ENCODE measurements at regions not wholly inside any gene's neighbourhood (a gene's known extent, or its start where the extent isn't known, plus 50 kb on each side); places are given as distances from the start of the nearest gene placed in this dataset.

GRCh38 chr5:39505791-39506190 is 81.0 kb upstream of the DAB2 start:
- no peak for DNase-seq (ENCODE audit: low read depth)

GRCh38 chr5:39505363-39505762 is 80.6 kb upstream of the DAB2 start:
- DNase-seq (ENCODE audit: low read depth), result no peak

GRCh38 chr5:39503155-39503554 is 78.4 kb upstream of the DAB2 start:
- DNase-seq (ENCODE audit: low read depth), result no peak

GRCh38 chr5:39502704-39503103 is 77.9 kb upstream of the DAB2 start:
- no peak for DNase-seq (ENCODE audit: low read depth)

GRCh38 chr5:39501397-39501796 is 76.6 kb upstream of the DAB2 start:
- no peak for DNase-seq (ENCODE audit: low read depth)

- DNase-seq (ENCODE audit: low read depth), result no peak
Measured at GRCh38 chr5:39500551-39501175, 75.9 kb upstream of the DAB2 start.

- no peak for DNase-seq (ENCODE audit: low read depth)
Measured at GRCh38 chr5:39498278-39498952, 73.6 kb upstream of the DAB2 start.

- DNase-seq (ENCODE audit: low read depth), result no peak
Measured at GRCh38 chr5:39497322-39497721, 72.5 kb upstream of the DAB2 start.

- no peak for DNase-seq (ENCODE audit: low read depth)
Measured at GRCh38 chr5:39495227-39495626, 70.4 kb upstream of the DAB2 start.

GRCh38 chr5:39494534-39494933 is 69.8 kb upstream of the DAB2 start:
- no peak for DNase-seq (ENCODE audit: low read depth)

- DNase-seq (ENCODE audit: low read depth), result no peak
Measured at GRCh38 chr5:39494107-39494510, 69.3 kb upstream of the DAB2 start.

- DNase-seq (ENCODE audit: low read depth), result no peak
Measured at GRCh38 chr5:39491210-39491609, 66.4 kb upstream of the DAB2 start.

GRCh38 chr5:39489263-39489662 is 64.5 kb upstream of the DAB2 start:
- no peak for DNase-seq (ENCODE audit: low read depth)

GRCh38 chr5:39486790-39487189 is 62.0 kb upstream of the DAB2 start:
- no peak for DNase-seq (ENCODE audit: low read depth)

- DNase-seq (ENCODE audit: low read depth), result no peak
Measured at GRCh38 chr5:39486361-39486760, 61.6 kb upstream of the DAB2 start.

GRCh38 chr5:39485079-39485478 is 60.3 kb upstream of the DAB2 start:
- DNase-seq (ENCODE audit: low read depth), result no peak

GRCh38 chr5:39484673-39485072 is 59.9 kb upstream of the DAB2 start:
- DNase-seq (ENCODE audit: low read depth), result no peak

GRCh38 chr5:39482098-39482497 is 57.3 kb upstream of the DAB2 start:
- no peak for DNase-seq (ENCODE audit: low read depth)

GRCh38 chr5:39479537-39479936 is 54.8 kb upstream of the DAB2 start:
- no peak for DNase-seq (ENCODE audit: low read depth)

GRCh38 chr5:39478863-39479262 is 54.1 kb upstream of the DAB2 start:
- no peak for DNase-seq (ENCODE audit: low read depth)

- no peak for DNase-seq (ENCODE audit: low read depth)
Measured at GRCh38 chr5:39476843-39477220, 52.1 kb upstream of the DAB2 start.

GRCh38 chr5:39475881-39476842 is 51.4 kb upstream of the DAB2 start:
- DNase-seq (ENCODE audit: low read depth), result no peak

GRCh38 chr5:39475159-39475571 is 50.4 kb upstream of the DAB2 start:
- no peak for DNase-seq (ENCODE audit: low read depth)

All from stimulated activated CD8-positive, alpha-beta memory T cell treated with anti-CD3 and anti-CD28 coated beads, Interleukin-15, amount 100 ng/mL, for 1 hour (primary cell).